ENCODE measurements at regions not wholly inside any gene's neighbourhood (a gene's known extent, or its start where the extent isn't known, plus 50 kb on each side); places are given as distances from the start of the nearest gene placed in this dataset.
"Not testable (repeated sequence)": the region's sequence is repeated elsewhere in the genome, so short reads cannot be mapped to it uniquely, and the experiment has no call there.

- H3K4me3 ChIP-seq, result no peak overlapping the region
- H3K27me3 ChIP-seq, result no peaks in the 10 kb centered on the region
- peaks cover 0 to 5% (median 0%) of the 10 kb centered on the region in 4 donors for H3K9me3 ChIP-seq
- WGBS, 2 donors, result 92 to 93% methylated on average over 13 of the region's 13 CpGs
- TF ChIP-seq POLR2A (IDR thresholded peaks at IDR 0.05), result no peak
- no peak for TF ChIP-seq EP300 (IDR thresholded peaks at IDR 0.05)
- no peak for TF ChIP-seq POLR2AphosphoS5 (IDR thresholded peaks at IDR 0.05)
- no peak for TF ChIP-seq CTCF (IDR thresholded peaks at IDR 0.05)
- H3K27ac ChIP-seq, result no peak overlapping the region
- no peak for ATAC-seq (ENCODE audit: low FRiP score in 2 of 2)
- no peaks in the 10 kb centered on the region for H3K4me1 ChIP-seq
- DNase-seq, result no peak
- H3K36me3 ChIP-seq, result no peaks in the 10 kb centered on the region
Measured at GRCh38 chr1:173377266-173377665, 99.9 kb upstream of the PRDX6 start.

- ATAC-seq (ENCODE audit: low FRiP score in 2 of 2), result no peak
- 88 to 97% methylated on average over 1 of the region's 1 CpG for WGBS, 2 donors
Measured at GRCh38 chr1:173383351-173383750, 93.8 kb upstream of the PRDX6 start.

GRCh38 chr1:173388352-173388751 lies 88.8 kb upstream of the PRDX6 start:
- TF ChIP-seq EP300 (IDR thresholded peaks at IDR 0.05) (no peak), POLR2AphosphoS5 (IDR thresholded peaks at IDR 0.05) (no peak), CTCF (IDR thresholded peaks at IDR 0.05) (no peak), POLR2A (IDR thresholded peaks at IDR 0.05) (no peak)
- Histone ChIP-seq H3K9me3 (no peaks in the 10 kb centered on the region), H3K27ac (no peak overlapping the region), H3K4me1 (no peaks in the 10 kb centered on the region), H3K4me3 (no peak overlapping the region), H3K36me3 (no peaks in the 10 kb centered on the region), H3K27me3 (no peaks in the 10 kb centered on the region)
- 76 to 88% methylated on average over 1 of the region's 1 CpG for WGBS, 2 donors
- DNase-seq (no peak), ATAC-seq (ENCODE audit: low FRiP score in 2 of 2) (no peak)

More at GRCh38 chr1:173383351-173383750, 93.8 kb upstream of the PRDX6 start:
- Histone ChIP-seq H3K27me3 (no peaks in the 10 kb centered on the region), H3K27ac (no peak overlapping the region), H3K4me3 (no peak overlapping the region), H3K9me3 (no peaks in the 10 kb centered on the region), H3K36me3 (no peaks in the 10 kb centered on the region), H3K4me1 (no peaks in the 10 kb centered on the region)
- no peak for TF ChIP-seq POLR2A (IDR thresholded peaks at IDR 0.05)
- no peak for TF ChIP-seq POLR2AphosphoS5 (IDR thresholded peaks at IDR 0.05)
- no peak for TF ChIP-seq EP300 (IDR thresholded peaks at IDR 0.05)
- TF ChIP-seq CTCF (IDR thresholded peaks at IDR 0.05), result no peak
- no peak for DNase-seq

DNA sequence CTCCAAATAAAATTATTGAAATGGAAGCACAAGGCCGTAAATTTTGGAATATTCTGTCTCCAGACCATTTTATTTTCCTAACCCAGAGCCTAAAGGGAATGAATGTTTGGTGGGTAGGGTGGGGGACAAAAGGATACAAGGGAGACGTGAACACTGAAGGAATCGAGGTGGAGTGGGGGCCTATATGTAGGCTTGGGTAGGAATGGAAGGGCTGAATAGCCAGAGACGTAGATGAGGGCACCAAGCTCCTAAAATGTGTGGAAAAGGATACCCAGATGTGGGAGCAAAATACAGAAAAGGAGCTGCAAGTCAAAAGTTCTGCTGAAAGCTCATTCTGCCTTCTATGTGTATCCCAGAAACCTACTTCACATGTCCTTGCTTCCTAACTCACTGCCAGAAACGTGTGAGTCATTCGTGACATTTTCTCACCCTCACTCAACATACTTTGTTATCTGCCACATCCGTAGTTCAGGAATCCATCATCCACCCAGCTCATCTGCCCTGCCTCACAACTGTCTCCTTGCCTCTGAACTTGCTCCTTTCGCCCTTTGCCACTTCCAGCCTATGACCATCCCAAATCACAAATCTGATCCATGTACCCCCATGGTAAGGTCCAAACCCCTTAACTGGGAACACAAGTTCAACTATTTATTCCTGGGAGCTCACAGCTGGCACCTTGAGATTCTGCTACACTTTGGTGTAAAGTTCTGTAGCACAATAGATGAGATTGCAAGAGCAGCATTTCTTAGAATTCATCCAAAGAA lies 84.1 kb upstream of the PRDX6 start:
- H3K27me3 ChIP-seq, result no peaks in the 10 kb centered on the region
- H3K36me3 ChIP-seq, result no peaks in the 10 kb centered on the region
- H3K27ac ChIP-seq, result no peak overlapping the region
- 72 to 77% methylated on average over 8 of the region's 8 CpGs for WGBS, 2 donors
- no peaks in the 10 kb centered on the region for H3K9me3 ChIP-seq
- ATAC-seq (ENCODE audit: low FRiP score in 2 of 2) (peak; percentile 37 to 72), DNase-seq (no peak)
- H3K4me1 ChIP-seq, result no peaks in the 10 kb centered on the region
- peak in 1 of 2 donors; percentile 14 for TF ChIP-seq POLR2AphosphoS5 (IDR thresholded peaks at IDR 0.05)
- no peak for TF ChIP-seq EP300 (IDR thresholded peaks at IDR 0.05)
- no peak overlapping the region for H3K4me3 ChIP-seq

- Histone ChIP-seq H3K4me1 (no peaks in the 10 kb centered on the region), H3K27me3 (no peaks in the 10 kb centered on the region), H3K9me3 (no peaks in the 10 kb centered on the region), H3K36me3 (no peaks in the 10 kb centered on the region), H3K27ac (no peak overlapping the region), H3K4me3 (no peak overlapping the region)
- TF ChIP-seq POLR2A (IDR thresholded peaks at IDR 0.05), result no peak
- TF ChIP-seq POLR2AphosphoS5 (IDR thresholded peaks at IDR 0.05), result peak in 1 of 2 donors; percentile 37
- DNase-seq (no peak), ATAC-seq (ENCODE audit: low FRiP score in 2 of 2) (no peak)
- 50 to 65% methylated on average over 1 of the region's 1 CpG for WGBS, 2 donors
Measured at GRCh38 chr1:173393659-173394000, 83.5 kb upstream of the PRDX6 start.

- not testable (repeated sequence) for DNase-seq
Measured at GRCh38 chr1:173394813-173395212, 82.3 kb upstream of the PRDX6 start.

More at GRCh38 chr1:173394813-173395212, 82.3 kb upstream of the PRDX6 start:
- not testable (repeated sequence) for H3K4me3 ChIP-seq; H3K36me3 ChIP-seq; H3K4me1 ChIP-seq; H3K27me3 ChIP-seq; ATAC-seq (ENCODE audit: low FRiP score in 2 of 2); H3K9me3 ChIP-seq; H3K27ac ChIP-seq

Measured in upper lobe of left lung (tissue), 6 donors.